Gastrocnemius medialis (tissue), 4 donors: ENCODE measurements at regions not wholly inside any gene's neighbourhood (a gene's known extent, or its start where the extent isn't known, plus 50 kb on each side); places are given as distances from the start of the nearest gene placed in this dataset.

Experiments
- POLR2A ChIP-seq, 2 donors: fragments of 450-650 bp; IDR thresholded peaks; one replicate each; pipeline ENCODE4 v1.6.1; 2017; ENCODE audit warnings: antibody characterized with exemption in 2 of 2, mild to moderate bottlenecking in 2 of 2, moderate library complexity in 2 of 2
- TF ChIP-seq, protein P1 (sequence below), 5 experiments: fragments of 450-650 bp in 3 of 5; fragments of 200-600 bp in 2 of 5; sonication (generic) in 2 of 5; IDR thresholded peaks in 4 of 5; conservative IDR thresholded peaks in 1 of 5; 1 replicate in 4 of 5; 2 replicates in 1 of 5; pipeline ENCODE4 v1.5.1; 2016 to 2019; ENCODE audit warnings: antibody characterized with exemption in 5 of 5, mild to moderate bottlenecking in 3 of 5, moderate library complexity in 3 of 5

DNA sequence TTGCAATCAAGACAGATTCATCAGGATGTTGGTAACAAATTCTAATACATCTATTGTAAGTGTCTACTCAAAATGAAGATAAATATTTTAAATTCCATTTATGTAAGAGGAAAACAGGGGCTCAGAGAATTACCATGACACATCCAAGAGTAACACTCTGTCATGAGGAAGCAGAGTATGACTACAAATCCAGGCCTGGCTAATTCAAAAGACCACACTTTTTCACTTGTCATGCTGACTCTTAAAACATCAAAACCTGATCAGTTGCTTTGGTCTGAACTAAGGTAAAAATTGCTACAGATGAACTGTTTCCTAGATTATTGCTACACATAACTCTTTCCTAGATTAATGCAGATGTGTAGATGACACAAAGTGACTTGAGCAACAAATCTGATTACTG lies 880.6 kb downstream of the TSN start:
- TF ChIP-seq POLR2A (IDR thresholded peaks at IDR 0.05): no peak
- TF ChIP-seq, protein P1, sequence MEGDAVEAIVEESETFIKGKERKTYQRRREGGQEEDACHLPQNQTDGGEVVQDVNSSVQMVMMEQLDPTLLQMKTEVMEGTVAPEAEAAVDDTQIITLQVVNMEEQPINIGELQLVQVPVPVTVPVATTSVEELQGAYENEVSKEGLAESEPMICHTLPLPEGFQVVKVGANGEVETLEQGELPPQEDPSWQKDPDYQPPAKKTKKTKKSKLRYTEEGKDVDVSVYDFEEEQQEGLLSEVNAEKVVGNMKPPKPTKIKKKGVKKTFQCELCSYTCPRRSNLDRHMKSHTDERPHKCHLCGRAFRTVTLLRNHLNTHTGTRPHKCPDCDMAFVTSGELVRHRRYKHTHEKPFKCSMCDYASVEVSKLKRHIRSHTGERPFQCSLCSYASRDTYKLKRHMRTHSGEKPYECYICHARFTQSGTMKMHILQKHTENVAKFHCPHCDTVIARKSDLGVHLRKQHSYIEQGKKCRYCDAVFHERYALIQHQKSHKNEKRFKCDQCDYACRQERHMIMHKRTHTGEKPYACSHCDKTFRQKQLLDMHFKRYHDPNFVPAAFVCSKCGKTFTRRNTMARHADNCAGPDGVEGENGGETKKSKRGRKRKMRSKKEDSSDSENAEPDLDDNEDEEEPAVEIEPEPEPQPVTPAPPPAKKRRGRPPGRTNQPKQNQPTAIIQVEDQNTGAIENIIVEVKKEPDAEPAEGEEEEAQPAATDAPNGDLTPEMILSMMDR (IDR thresholded peaks at IDR 0.05 in 4 of 5, conservative IDR thresholded peaks at IDR 0.05 in 1 of 5): no peak
